Chondrocyte (in vitro differentiated cells): ENCODE measurements at regions not wholly inside any gene's neighbourhood (a gene's known extent, or its start where the extent isn't known, plus 50 kb on each side); places are given as distances from the start of the nearest gene placed in this dataset.
A peak's percentile ranks its signal among the peaks of the same experiment; 100 is the strongest.

ENCODE experiments used
- DNase-seq: peaks from one replicate; pipeline ENCODE4 v3.0.0; 2021; ENCODE audit warnings: mixed read lengths, low spot score
- H3K27ac Mint-ChIP-seq: one replicate; pipeline ENCODE4 v1.8.0; 2021; ENCODE audit warnings: mild to moderate bottlenecking, moderate library complexity, mixed read lengths; ENCODE audit not compliant: unreplicated experiment
- H3K27me3 Mint-ChIP-seq: 2 replicates; pipeline ENCODE4 v1.8.0; 2021; ENCODE audit warnings: low read depth, mixed read lengths
- H3K36me3 Mint-ChIP-seq: 2 replicates; pipeline ENCODE4 v1.8.0; 2021; ENCODE audit warnings: low read depth, mixed read lengths
- H3K4me1 Mint-ChIP-seq: 2 replicates; pipeline ENCODE4 v1.8.0; 2021; ENCODE audit warnings: low read depth, mild to moderate bottlenecking, mixed read lengths
- H3K4me3 Mint-ChIP-seq: one replicate; pipeline ENCODE4 v1.8.0; 2021; ENCODE audit warnings: mild to moderate bottlenecking, moderate library complexity, mixed read lengths; ENCODE audit not compliant: unreplicated experiment
- H3K9me3 Mint-ChIP-seq: 2 replicates; pipeline ENCODE4 v1.8.0; 2021; ENCODE audit warnings: low read depth, mixed read lengths
- CTCF ChIP-seq: fragments of 200-600 bp; sonication (generic); IDR thresholded peaks from 2 replicates; pipeline ENCODE4 v1.5.0; 2021; ENCODE audit warnings: antibody characterized with exemption, mild to moderate bottlenecking, moderate library complexity

GRCh38 chr15:38885001-38885400 is 320.4 kb upstream of the RASGRP1 start:
- no peaks in the 10 kb centered on the region for H3K27me3 Mint-ChIP-seq
- H3K4me3 Mint-ChIP-seq, result no peak overlapping the region
- peak overlapping the region; percentile 74 for H3K27ac Mint-ChIP-seq
- DNase-seq, result no peak
- no peak for TF ChIP-seq CTCF
- peaks cover 71% of the 10 kb centered on the region for H3K4me1 Mint-ChIP-seq
- no peaks in the 10 kb centered on the region for H3K9me3 Mint-ChIP-seq
- no peaks in the 10 kb centered on the region for H3K36me3 Mint-ChIP-seq

- DNase-seq, result no peak
- peaks cover 66% of the 10 kb centered on the region for H3K4me1 Mint-ChIP-seq
- no peak for TF ChIP-seq CTCF
- H3K9me3 Mint-ChIP-seq, result no peaks in the 10 kb centered on the region
- no peaks in the 10 kb centered on the region for H3K36me3 Mint-ChIP-seq
- H3K27me3 Mint-ChIP-seq, result no peaks in the 10 kb centered on the region
- peak overlapping the region; percentile 83 for H3K27ac Mint-ChIP-seq
- no peak overlapping the region for H3K4me3 Mint-ChIP-seq
These were observed 320.9 kb upstream of the RASGRP1 start for GRCh38 chr15:38885471-38885952.

- H3K36me3 Mint-ChIP-seq, result peaks cover 2% of the 10 kb centered on the region
- no peaks in the 10 kb centered on the region for H3K9me3 Mint-ChIP-seq
- H3K27ac Mint-ChIP-seq, result peak overlapping the region; percentile 55
- peaks cover 56% of the 10 kb centered on the region for H3K4me1 Mint-ChIP-seq
- TF ChIP-seq CTCF, result no peak
- H3K4me3 Mint-ChIP-seq, result peak overlapping the region; percentile 14
- no peaks in the 10 kb centered on the region for H3K27me3 Mint-ChIP-seq
- no peak for DNase-seq
These were observed 321.9 kb upstream of the RASGRP1 start for GRCh38 chr15:38886315-38887163.

GRCh38 chr15:38888701-38889221 is 324.1 kb upstream of the RASGRP1 start:
- H3K4me1 Mint-ChIP-seq, result peaks cover 55% of the 10 kb centered on the region
- H3K27me3 Mint-ChIP-seq, result no peaks in the 10 kb centered on the region
- H3K36me3 Mint-ChIP-seq, result peaks cover 6% of the 10 kb centered on the region
- H3K4me3 Mint-ChIP-seq, result no peak overlapping the region
- no peak for DNase-seq
- TF ChIP-seq CTCF, result no peak
- H3K27ac Mint-ChIP-seq, result no peak overlapping the region
- peaks cover 6% of the 10 kb centered on the region for H3K9me3 Mint-ChIP-seq

GRCh38 chr15:38890194-38890593 is 325.6 kb upstream of the RASGRP1 start:
- Mint-ChIP-seq H3K27ac (no peak overlapping the region), H3K9me3 (peaks cover 6% of the 10 kb centered on the region), H3K4me3 (no peak overlapping the region), H3K27me3 (no peaks in the 10 kb centered on the region), H3K36me3 (peaks cover 6% of the 10 kb centered on the region), H3K4me1 (peaks cover 55% of the 10 kb centered on the region)
- no peak for DNase-seq
- no peak for TF ChIP-seq CTCF
